ENCODE measurements at regions not wholly inside any gene's neighbourhood (a gene's known extent, or its start where the extent isn't known, plus 50 kb on each side); places are given as distances from the start of the nearest gene placed in this dataset.

GRCh38 chr14:81946834-81947798 is 413.5 kb upstream of the SEL1L start:
- no peak for DNase-seq (ENCODE audit: low read depth)
- no peak for TF ChIP-seq CTCF (IDR thresholded peaks at IDR 0.05; ENCODE audit: control insufficient read depth, insufficient read depth, low read depth, low read length, missing control alignments)
- no peak overlapping the region for H3K4me3 ChIP-seq (ENCODE audit: control insufficient read depth, low read depth, low read length)

DNA sequence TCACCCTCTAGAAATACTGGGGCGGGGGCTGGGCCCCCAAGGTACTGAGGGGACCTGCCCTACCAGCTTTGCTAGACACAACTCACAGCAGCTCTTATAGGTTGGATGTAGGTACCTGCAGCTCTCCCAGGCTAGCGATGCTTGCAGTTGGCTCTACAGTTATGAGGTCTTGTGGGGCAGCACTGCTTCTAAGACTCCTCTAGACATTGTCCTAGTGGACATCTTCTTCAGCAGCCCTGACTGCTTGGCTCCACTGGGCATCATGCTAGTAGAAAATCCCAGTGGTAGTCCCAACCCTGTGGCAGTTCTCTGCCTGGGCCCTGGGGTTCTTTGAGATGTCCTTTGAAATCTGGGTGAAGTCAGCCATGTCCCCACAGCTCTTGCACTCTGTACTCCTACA is 419.3 kb upstream of the SEL1L start:
- DNase-seq (ENCODE audit: low read depth) = no peak
- no peak for TF ChIP-seq CTCF (IDR thresholded peaks at IDR 0.05; ENCODE audit: control insufficient read depth, insufficient read depth, low read depth, low read length, missing control alignments)
- H3K4me3 ChIP-seq (ENCODE audit: control insufficient read depth, low read depth, low read length) = no peak overlapping the region

GRCh38 chr14:81953419-81953818 is 419.8 kb upstream of the SEL1L start:
- no peak for TF ChIP-seq CTCF (IDR thresholded peaks at IDR 0.05; ENCODE audit: control insufficient read depth, insufficient read depth, low read depth, low read length, missing control alignments)
- no peak for DNase-seq (ENCODE audit: low read depth)
- H3K4me3 ChIP-seq (ENCODE audit: control insufficient read depth, low read depth, low read length) = no peak overlapping the region

DNA sequence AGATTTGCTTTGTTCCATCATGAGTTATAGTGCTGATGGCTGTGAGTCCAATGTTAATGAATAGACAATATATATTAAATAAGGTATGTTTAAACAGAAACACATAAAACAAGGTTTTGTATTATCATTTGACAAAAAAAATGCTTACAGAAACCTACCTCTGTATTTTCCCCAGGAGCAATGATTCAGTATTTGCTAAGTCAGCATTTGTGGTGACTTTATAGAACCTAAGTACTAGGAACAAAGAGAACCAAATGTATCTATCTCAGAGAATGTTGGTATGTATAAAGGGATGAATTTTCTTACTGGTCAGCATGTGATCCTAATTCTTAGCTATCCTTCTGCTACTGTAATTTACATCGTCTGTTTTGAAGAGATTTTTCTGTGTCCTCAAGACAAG is 421.5 kb upstream of the SEL1L start:
- no peak for TF ChIP-seq CTCF (IDR thresholded peaks at IDR 0.05; ENCODE audit: control insufficient read depth, insufficient read depth, low read depth, low read length, missing control alignments)
- no peak overlapping the region for H3K4me3 ChIP-seq (ENCODE audit: control insufficient read depth, low read depth, low read length)
- DNase-seq (ENCODE audit: low read depth) = no peak

GRCh38 chr14:81960781-81961180 is 427.1 kb upstream of the SEL1L start:
- DNase-seq (ENCODE audit: low read depth) = no peak
- no peak for TF ChIP-seq CTCF (IDR thresholded peaks at IDR 0.05; ENCODE audit: control insufficient read depth, insufficient read depth, low read depth, low read length, missing control alignments)
- H3K4me3 ChIP-seq (ENCODE audit: control insufficient read depth, low read depth, low read length) = no peak overlapping the region

DNA sequence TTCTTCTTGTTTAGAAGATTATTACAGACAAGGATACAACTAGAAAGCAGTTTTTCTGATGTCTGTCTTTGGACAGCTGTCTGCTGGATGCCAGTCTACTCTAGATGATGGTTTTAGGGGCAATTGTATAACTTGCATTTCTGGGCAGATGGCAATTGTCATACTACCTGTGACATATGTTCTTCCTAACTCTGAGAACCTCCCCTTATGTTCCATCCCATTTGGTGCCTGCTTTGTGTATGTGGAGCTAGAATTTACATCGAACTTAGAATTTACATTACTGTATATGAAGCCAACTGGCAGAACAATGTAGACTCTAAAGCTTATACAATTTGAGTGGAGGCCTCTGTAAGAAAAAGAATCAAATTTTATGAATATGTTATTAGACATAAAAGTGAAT is 430.2 kb upstream of the SEL1L start:
- no peak for TF ChIP-seq CTCF (IDR thresholded peaks at IDR 0.05; ENCODE audit: control insufficient read depth, insufficient read depth, low read depth, low read length, missing control alignments)
- no peak overlapping the region for H3K4me3 ChIP-seq (ENCODE audit: control insufficient read depth, low read depth, low read length)
- no peak for DNase-seq (ENCODE audit: low read depth)
